ENCODE measurements at regions not wholly inside any gene's neighbourhood (a gene's known extent, or its start where the extent isn't known, plus 50 kb on each side); places are given as distances from the start of the nearest gene placed in this dataset.
"Not testable (repeated sequence)": the region's sequence is repeated elsewhere in the genome, so short reads cannot be mapped to it uniquely, and the experiment has no call there.

- DNase-seq, result no peak
These were observed 61.1 kb upstream of the SEM1 start for GRCh38 chr7:96770758-96771157.

- DNase-seq, result no peak
These were observed 62.6 kb upstream of the SEM1 start for GRCh38 chr7:96772139-96772694.

- DNase-seq, result no peak
These were observed 63.8 kb upstream of the SEM1 start for GRCh38 chr7:96773483-96773882.

GRCh38 chr7:96774358-96774757 lies 64.7 kb upstream of the SEM1 start:
- DNase-seq, result no peak

- no peak for DNase-seq
These were observed 65.4 kb upstream of the SEM1 start for GRCh38 chr7:96775046-96775445.

GRCh38 chr7:96778263-96778662 lies 68.6 kb upstream of the SEM1 start:
- DNase-seq, result no peak

- DNase-seq, result no peak
These were observed 72.3 kb upstream of the SEM1 start for GRCh38 chr7:96781919-96782318.

- not testable (repeated sequence) for DNase-seq
These were observed 73.1 kb upstream of the SEM1 start for GRCh38 chr7:96782686-96783298.

- DNase-seq, result no peak
These were observed 75.0 kb upstream of the SEM1 start for GRCh38 chr7:96784597-96784996.

- DNase-seq, result no peak
These were observed 76.8 kb upstream of the SEM1 start for GRCh38 chr7:96786261-96786997.

- no peak for DNase-seq
These were observed 77.4 kb upstream of the SEM1 start for GRCh38 chr7:96786998-96787395.

GRCh38 chr7:96789914-96790313 lies 80.3 kb upstream of the SEM1 start:
- no peak for DNase-seq

GRCh38 chr7:96792115-96792514 lies 82.5 kb upstream of the SEM1 start:
- no peak for DNase-seq

GRCh38 chr7:96794063-96794462 lies 84.4 kb upstream of the SEM1 start:
- no peak for DNase-seq

- DNase-seq, result no peak
These were observed 90.5 kb upstream of the SEM1 start for GRCh38 chr7:96800122-96800521.

- no peak for DNase-seq
These were observed 91.2 kb upstream of the SEM1 start for GRCh38 chr7:96800824-96801223.

GRCh38 chr7:96819111-96819700 lies 109.6 kb upstream of the SEM1 start:
- no peak for DNase-seq

GRCh38 chr7:96821131-96821530 lies 111.5 kb upstream of the SEM1 start:
- not testable (repeated sequence) for DNase-seq

- DNase-seq, result no peak
These were observed 113.2 kb upstream of the SEM1 start for GRCh38 chr7:96822824-96823223.

- peak; percentile 33 for DNase-seq
These were observed 113.6 kb upstream of the SEM1 start for GRCh38 chr7:96823274-96823673.

GRCh38 chr7:96824686-96825085 lies 115.0 kb upstream of the SEM1 start:
- no peak for DNase-seq

- DNase-seq, result no peak
These were observed 115.6 kb upstream of the SEM1 start for GRCh38 chr7:96825285-96825684.

- no peak for DNase-seq
These were observed 116.4 kb upstream of the SEM1 start for GRCh38 chr7:96826089-96826488.

- DNase-seq, result no peak
These were observed 118.1 kb upstream of the SEM1 start for GRCh38 chr7:96827701-96828100.

All from fibroblast of skin of abdomen (primary cell).